WERI-Rb-1 (cell line): ENCODE measurements at regions not wholly inside any gene's neighbourhood (a gene's known extent, or its start where the extent isn't known, plus 50 kb on each side); places are given as distances from the start of the nearest gene placed in this dataset.

Source experiments
- DNase-seq: peaks from one replicate; pipeline ENCODE4 v3.0.0-alpha.2; 2020
- H3K27ac ChIP-seq: fragments of 250-450 bp; sonication (Bioruptor Pico); 2 replicates; pipeline ENCODE4 v1.5.1; 2020; ENCODE audit warnings: mild to moderate bottlenecking, moderate library complexity
- H3K27me3 ChIP-seq: fragments of 250-450 bp; sonication (Bioruptor Pico); 2 replicates; pipeline ENCODE4 v1.5.1; 2021; ENCODE audit warnings: mild to moderate bottlenecking, low read depth, moderate library complexity; ENCODE audit not compliant: insufficient read depth, severe bottlenecking
- H3K36me3 ChIP-seq: fragments of 250-450 bp; sonication (Bioruptor Pico); 2 replicates; pipeline ENCODE4 v1.5.1; 2020; ENCODE audit warnings: mild to moderate bottlenecking, moderate library complexity
- H3K4me3 ChIP-seq: 2 replicates; pipeline ENCODE4 v1.5.1; 2011; ENCODE audit warnings: low read depth, mild to moderate bottlenecking, control low read depth, low read length
- H3K9me3 ChIP-seq: fragments of 250-450 bp; sonication (Bioruptor Pico); 2 replicates; pipeline ENCODE4 v1.5.1; 2021; ENCODE audit warnings: mild to moderate bottlenecking, moderate library complexity; ENCODE audit not compliant: severe bottlenecking
- CTCF ChIP-seq: IDR thresholded peaks from 2 replicates; pipeline ENCODE4 v1.5.1; 2011; ENCODE audit warnings: low read depth, mild to moderate bottlenecking, control low read depth, inconsistent platforms, low read length

GRCh38 chr5:2010940-2011339 is 128.2 kb upstream of the IRX4 start:
- peaks cover 4% of the 10 kb centered on the region for H3K9me3 ChIP-seq
- H3K27ac ChIP-seq: no peak overlapping the region
- peaks cover 100% of the 10 kb centered on the region for H3K27me3 ChIP-seq
- no peak overlapping the region for H3K4me3 ChIP-seq
- H3K36me3 ChIP-seq: no peaks in the 10 kb centered on the region
- DNase-seq: no peak
- no peak for TF ChIP-seq CTCF

GRCh38 chr5:2009986-2010914 is 127.5 kb upstream of the IRX4 start:
- Histone ChIP-seq H3K4me3 (no peak overlapping the region), H3K27me3 (peaks cover 100% of the 10 kb centered on the region), H3K36me3 (no peaks in the 10 kb centered on the region), H3K27ac (no peak overlapping the region), H3K9me3 (peaks cover 4% of the 10 kb centered on the region)
- no peak for DNase-seq
- TF ChIP-seq CTCF: no peak

GRCh38 chr5:2008851-2009629 is 126.3 kb upstream of the IRX4 start:
- no peak for TF ChIP-seq CTCF
- Histone ChIP-seq H3K36me3 (no peaks in the 10 kb centered on the region), H3K27ac (no peak overlapping the region), H3K9me3 (peaks cover 4% of the 10 kb centered on the region), H3K27me3 (peaks cover 91% of the 10 kb centered on the region), H3K4me3 (no peak overlapping the region)
- DNase-seq: no peak

- no peak for TF ChIP-seq CTCF
- no peak for DNase-seq
- H3K27me3 ChIP-seq: peaks cover 91% of the 10 kb centered on the region
These were observed 125.3 kb upstream of the IRX4 start for GRCh38 chr5:2007878-2008501.

GRCh38 chr5:2007496-2007877 is 124.8 kb upstream of the IRX4 start:
- H3K27ac ChIP-seq: no peak overlapping the region
- TF ChIP-seq CTCF: no peak
- peaks cover 91% of the 10 kb centered on the region for H3K27me3 ChIP-seq
- no peak for DNase-seq
- H3K9me3 ChIP-seq: peaks cover 4% of the 10 kb centered on the region
- no peaks in the 10 kb centered on the region for H3K36me3 ChIP-seq
- no peak overlapping the region for H3K4me3 ChIP-seq

More at GRCh38 chr5:2007878-2008501, 125.3 kb upstream of the IRX4 start:
- Histone ChIP-seq H3K36me3 (no peaks in the 10 kb centered on the region), H3K9me3 (peaks cover 4% of the 10 kb centered on the region), H3K4me3 (no peak overlapping the region), H3K27ac (no peak overlapping the region)
